ENCODE measurements at regions not wholly inside any gene's neighbourhood (a gene's known extent, or its start where the extent isn't known, plus 50 kb on each side); places are given as distances from the start of the nearest gene placed in this dataset.

GRCh38 chr5:105530716-105531261 lies 1968.2 kb upstream of the NUDT12 start:
- Histone ChIP-seq H3K27me3 (no peaks in the 10 kb centered on the region), H3K4me1 (no peaks in the 10 kb centered on the region), H3K4me3 (no peak overlapping the region), H3K9me3 (peaks cover 0 to 14% (median 11%) of the 10 kb centered on the region in 4 donors), H3K36me3 (no peaks in the 10 kb centered on the region), H3K27ac (no peak overlapping the region)
- intact Hi-C loops (cut with DNase I; ENCODE audit: low total_unique reads), result no loop called here
- DNase-seq, result no peak
- 35 to 59% (median 56%) methylated on average over 3 of the region's 3 CpGs for WGBS, 5 donors
- no peak for TF ChIP-seq POLR2AphosphoS5 (IDR thresholded peaks at IDR 0.05)
- no peak for TF ChIP-seq POLR2A (IDR thresholded peaks at IDR 0.05)
- no peak for TF ChIP-seq CTCF (IDR thresholded peaks at IDR 0.05)
- no peak for TF ChIP-seq EP300 (IDR thresholded peaks at IDR 0.05)

GRCh38 chr5:105529851-105530250 lies 1967.3 kb upstream of the NUDT12 start:
- TF ChIP-seq EP300 (IDR thresholded peaks at IDR 0.05) (no peak), POLR2A (IDR thresholded peaks at IDR 0.05) (no peak), POLR2AphosphoS5 (IDR thresholded peaks at IDR 0.05) (no peak), CTCF (IDR thresholded peaks at IDR 0.05) (no peak)
- no peak for DNase-seq
- no peak overlapping the region for H3K27ac ChIP-seq
- intact Hi-C loops (cut with DNase I; ENCODE audit: low total_unique reads), result no loop called here
- 53 to 65% (median 63%) methylated on average over 5 of the region's 5 CpGs for WGBS, 5 donors
- no peaks in the 10 kb centered on the region for H3K27me3 ChIP-seq
- H3K4me1 ChIP-seq, result no peaks in the 10 kb centered on the region
- no peak overlapping the region for H3K4me3 ChIP-seq
- H3K9me3 ChIP-seq, result peaks cover 0 to 14% (median 11%) of the 10 kb centered on the region in 4 donors
- no peaks in the 10 kb centered on the region for H3K36me3 ChIP-seq

- no peaks in the 10 kb centered on the region for H3K27me3 ChIP-seq
- no peaks in the 10 kb centered on the region for H3K36me3 ChIP-seq
- intact Hi-C loops (cut with DNase I; ENCODE audit: low total_unique reads), result no loop called here
- no peaks in the 10 kb centered on the region for H3K4me1 ChIP-seq
- 38 to 56% (median 49%) methylated on average over 2 of the region's 2 CpGs for WGBS, 5 donors
- H3K9me3 ChIP-seq, result no peaks in the 10 kb centered on the region
- no peak overlapping the region for H3K27ac ChIP-seq
- no peak overlapping the region for H3K4me3 ChIP-seq
- no peak for DNase-seq
- TF ChIP-seq CTCF (IDR thresholded peaks at IDR 0.05) (no peak), POLR2A (IDR thresholded peaks at IDR 0.05) (no peak), POLR2AphosphoS5 (IDR thresholded peaks at IDR 0.05) (no peak), EP300 (IDR thresholded peaks at IDR 0.05) (no peak)
Observed at GRCh38 chr5:105508519-105508918, 1945.9 kb upstream of the NUDT12 start.

- H3K27ac ChIP-seq, result no peak overlapping the region
- intact Hi-C loops (cut with DNase I; ENCODE audit: low total_unique reads), result no loop called here
- DNase-seq, result peak in 1 of 2 donors; percentile 23
- H3K4me1 ChIP-seq, result no peaks in the 10 kb centered on the region
- no peak for TF ChIP-seq CTCF (IDR thresholded peaks at IDR 0.05)
- TF ChIP-seq EP300 (IDR thresholded peaks at IDR 0.05), result no peak
- TF ChIP-seq POLR2A (IDR thresholded peaks at IDR 0.05), result no peak
- no peak for TF ChIP-seq POLR2AphosphoS5 (IDR thresholded peaks at IDR 0.05)
- H3K36me3 ChIP-seq, result no peaks in the 10 kb centered on the region
- 40 to 67% (median 44%) methylated on average over 2 of the region's 2 CpGs for WGBS, 5 donors
- no peaks in the 10 kb centered on the region for H3K27me3 ChIP-seq
- H3K9me3 ChIP-seq, result no peaks in the 10 kb centered on the region
- H3K4me3 ChIP-seq, result no peak overlapping the region
Observed at GRCh38 chr5:105506692-105507277, 1944.2 kb upstream of the NUDT12 start.

All from stomach (tissue), 8 donors.